H1 (cell line): ENCODE measurements at regions not wholly inside any gene's neighbourhood (a gene's known extent, or its start where the extent isn't known, plus 50 kb on each side); places are given as distances from the start of the nearest gene placed in this dataset.
"Not testable (repeated sequence)": the region's sequence is repeated elsewhere in the genome, so short reads cannot be mapped to it uniquely, and the experiment has no call there.

Experiments
- CTCF ChIA-PET: fragments of 300-600 bp; sonication (Branson Sonifier 250); formaldehyde crosslinking; loops from one replicate; lab custom pipeline; 2021; ENCODE audit not compliant: partially characterized antibody; lab: Charles Lee
- POLR2A ChIA-PET: fragments of 300-600 bp; sonication (Branson Sonifier 250); formaldehyde crosslinking; loops from one replicate; lab custom pipeline; 2021; ENCODE audit warnings: inconsistent platforms; ENCODE audit not compliant: partially characterized antibody; lab: Charles Lee
- DNase-seq, 2 experiments: peaks; one replicate each; pipeline versions ENCODE4 v3.0.0 to v3.0.0-alpha.2; 2010 to 2022; ENCODE audit warnings: low spot score in 2 of 2, low read depth in 1 of 2, mixed read lengths in 1 of 2
- FAIRE-seq: peaks from 2 replicates; lab custom pipeline; 2011; peaks lifted over from hg19 to GRCh38; lab: Jason Lieb, UNC
- H2AFZ ChIP-seq: 2 replicates; pipeline ENCODE4 v1.8.1; 2012; ENCODE audit warnings: low read length, inconsistent platforms
- H2AK5ac ChIP-seq: 2 replicates; pipeline ENCODE4 v1.6.1; 2013; ENCODE audit warnings: low read depth, low read length
- H2BK120ac ChIP-seq: replicated peaks from 2 replicates; pipeline ENCODE3; 2013; ENCODE audit warnings: low read depth, low read length, inconsistent platforms
- H2BK12ac ChIP-seq: 2 replicates; pipeline ENCODE4 v1.6.1; 2013; ENCODE audit warnings: low read depth, low read length
- H2BK15ac ChIP-seq: 2 replicates; pipeline ENCODE4 v1.6.1; 2013; ENCODE audit warnings: low read length
- H2BK20ac ChIP-seq: 2 replicates; pipeline ENCODE4 v1.6.1; 2013; ENCODE audit warnings: low read length
- H2BK5ac ChIP-seq: 2 replicates; pipeline ENCODE4 v1.6.1; 2013; ENCODE audit warnings: low read depth, low read length
- H3K14ac ChIP-seq: 2 replicates; pipeline ENCODE4 v1.6.1; 2013; ENCODE audit warnings: inconsistent platforms; ENCODE audit not compliant: insufficient read length
- H3K18ac ChIP-seq: 2 replicates; pipeline ENCODE4 v1.6.1; 2013; ENCODE audit warnings: low read length; ENCODE audit errors: extremely low read depth
- H3K23ac ChIP-seq: 2 replicates; pipeline ENCODE4 v1.6.1; 2013; ENCODE audit warnings: inconsistent platforms; ENCODE audit not compliant: insufficient read length
- H3K23me2 ChIP-seq: 2 replicates; pipeline ENCODE4 v1.6.1; 2013; ENCODE audit warnings: low read depth, low read length
- H3K27ac ChIP-seq: 2 replicates; pipeline ENCODE4 v1.6.1; 2011; ENCODE audit warnings: low read depth, low read length, inconsistent platforms
- H3K27me3 ChIP-seq, 4 experiments: replicated peaks in 1 of 4; 1 replicate in 1 of 4; 2 replicates in 3 of 4; pipeline versions ENCODE4 v1.6.1 to v1.8.1; 2011 to 2013; ENCODE audit warnings: low read length in 3 of 4, mild to moderate bottlenecking in 3 of 4, inconsistent platforms in 2 of 4, mixed read lengths in 2 of 4, moderate library complexity in 1 of 4; ENCODE audit not compliant: control insufficient read depth in 3 of 4, insufficient read depth in 3 of 4; ENCODE audit errors: extremely low read depth in 1 of 4
- H3K36me3 ChIP-seq, 4 experiments: 2 replicates each; pipeline versions ENCODE4 v1.6.1 to v1.8.1; 2011 to 2013; ENCODE audit warnings: mild to moderate bottlenecking in 4 of 4, low read length in 3 of 4, moderate library complexity in 2 of 4, control low read depth in 1 of 4, inconsistent platforms in 1 of 4; ENCODE audit not compliant: insufficient read depth in 4 of 4, control insufficient read depth in 2 of 4
- H3K4ac ChIP-seq: replicated peaks from 2 replicates; pipeline ENCODE3; 2013; ENCODE audit warnings: low read length, low read depth, mixed read lengths, inconsistent platforms; ENCODE audit not compliant: insufficient read length
- H3K4me1 ChIP-seq, 4 experiments: replicated peaks in 1 of 4; 1 replicate in 1 of 4; 2 replicates in 3 of 4; pipeline versions ENCODE4 v1.6.1 to v1.8.1; 2011 to 2013; ENCODE audit warnings: low read length in 3 of 4, inconsistent platforms in 2 of 4, mixed read lengths in 1 of 4; ENCODE audit not compliant: insufficient read depth in 4 of 4, control insufficient read depth in 3 of 4
- H3K4me2 ChIP-seq, 2 experiments: 2 replicates each; pipeline versions ENCODE4 v1.6.1 to v1.8.1; 2011 to 2013; ENCODE audit warnings: low read depth in 2 of 2, low read length in 2 of 2, control low read depth in 1 of 2, inconsistent platforms in 1 of 2, mild to moderate bottlenecking in 1 of 2; ENCODE audit not compliant: insufficient read depth in 1 of 2
- H3K4me3 ChIP-seq, 4 experiments: fragments of 200-600, 300-600 bp in 1 of 4; sonication (generic), shearing (Covaris generic), sonication (Bioruptor Twin) in 1 of 4; 2 replicates each; pipeline versions ENCODE4 v1.5.1 to v1.8.1; 2011 to 2016; ENCODE audit warnings: low read length in 4 of 4, low read depth in 3 of 4, control low read depth in 2 of 4, inconsistent platforms in 2 of 4, mild to moderate bottlenecking in 2 of 4, mixed read lengths in 1 of 4, moderate library complexity in 1 of 4; ENCODE audit not compliant: insufficient read depth in 2 of 4; ENCODE audit errors: extremely low read depth in 1 of 4
- H3K56ac ChIP-seq: replicated peaks from 2 replicates; pipeline ENCODE3; 2013; ENCODE audit warnings: low read depth, mild to moderate bottlenecking, mixed read lengths, low read length, inconsistent platforms; ENCODE audit not compliant: insufficient read length
- H3K79me1 ChIP-seq: 2 replicates; pipeline ENCODE4 v1.6.1; 2013; ENCODE audit warnings: low read depth, low read length, control low read depth
- H3K79me2 ChIP-seq, 2 experiments: 2 replicates each; pipeline versions ENCODE4 v1.6.1 to v1.8.1; 2012 to 2013; ENCODE audit warnings: low read length in 2 of 2, mild to moderate bottlenecking in 2 of 2, inconsistent platforms in 1 of 2; ENCODE audit not compliant: insufficient read depth in 2 of 2, control insufficient read depth in 1 of 2
- H3K9ac ChIP-seq, 4 experiments: replicated peaks in 1 of 4; 1 replicate in 1 of 4; 2 replicates in 3 of 4; pipeline versions ENCODE4 v1.6.1 to v1.8.1; 2011 to 2013; ENCODE audit warnings: low read depth in 3 of 4, low read length in 3 of 4, control low read depth in 2 of 4, mild to moderate bottlenecking in 2 of 4, moderate library complexity in 2 of 4, inconsistent platforms in 1 of 4; ENCODE audit errors: extremely low read depth in 1 of 4
- H3K9me3 ChIP-seq, 2 experiments: 2 replicates each; pipeline versions ENCODE4 v1.6.1 to v1.8.1; 2012 to 2013; ENCODE audit warnings: mild to moderate bottlenecking in 2 of 2, moderate library complexity in 2 of 2, control low read depth in 1 of 2, inconsistent platforms in 1 of 2, low read depth in 1 of 2, low read length in 1 of 2, mixed read lengths in 1 of 2; ENCODE audit not compliant: insufficient read depth in 2 of 2
- H4K20me1 ChIP-seq, 2 experiments: replicated peaks in 1 of 2; 2 replicates each; pipeline versions ENCODE3 to v1.8.1; 2011 to 2013; ENCODE audit warnings: inconsistent platforms in 2 of 2, low read length in 2 of 2, mild to moderate bottlenecking in 1 of 2; ENCODE audit not compliant: insufficient read depth in 2 of 2, control insufficient read depth in 1 of 2
- H4K5ac ChIP-seq: 2 replicates; pipeline ENCODE4 v1.6.1; 2013; ENCODE audit warnings: low read length, low read depth, mixed read lengths, inconsistent platforms; ENCODE audit not compliant: insufficient read length
- H4K8ac ChIP-seq: 2 replicates; pipeline ENCODE4 v1.8.0; 2013; ENCODE audit warnings: mild to moderate bottlenecking, moderate library complexity, low read length, inconsistent platforms; ENCODE audit not compliant: insufficient read depth; ENCODE audit errors: extremely low read depth
- H4K91ac ChIP-seq: replicated peaks from 2 replicates; pipeline ENCODE3; 2013; ENCODE audit warnings: low read length, mixed read lengths, inconsistent platforms; ENCODE audit not compliant: insufficient read length
- WGBS, 2 experiments: shearing (Covaris generic) in 1 of 2; methylation state at CpG; one replicate each; pipeline versions ENCODE4 v1.1.6 to v1.1.7; 2013 to 2015; ENCODE audit warnings: low lambda C conversion rate in 2 of 2, mixed read lengths in 2 of 2, inconsistent platforms in 1 of 2, low coverage in 1 of 2, missing lambda C conversion rate in 1 of 2; ENCODE audit not compliant: insufficient replicate concordance in 2 of 2, insufficient coverage in 1 of 2, insufficient read length in 1 of 2; ENCODE audit errors: extremely low coverage in 1 of 2, missing lambda C conversion rate in 1 of 2; 5-methylcytosine and 5-hydroxymethylcytosine counted together

- H2AFZ ChIP-seq, H3K4me3 ChIP-seq, H4K5ac ChIP-seq, DNase-seq, H3K4ac ChIP-seq, H3K36me3 ChIP-seq, H3K23me2 ChIP-seq, H2BK12ac ChIP-seq, H4K91ac ChIP-seq, H3K79me2 ChIP-seq, FAIRE-seq, H3K18ac ChIP-seq, H4K20me1 ChIP-seq, H3K9ac ChIP-seq, H3K23ac ChIP-seq, H3K4me2 ChIP-seq, POLR2A ChIA-PET, CTCF ChIA-PET, H2BK15ac ChIP-seq, H2BK120ac ChIP-seq, H3K27me3 ChIP-seq, H2BK5ac ChIP-seq, H3K27ac ChIP-seq, H3K4me1 ChIP-seq, H4K8ac ChIP-seq, H2BK20ac ChIP-seq, H3K79me1 ChIP-seq, H3K14ac ChIP-seq, H2AK5ac ChIP-seq, H3K56ac ChIP-seq: not testable (repeated sequence)
- H3K9me3 ChIP-seq: peaks cover 15 to 21% of the 10 kb centered on the region in 2 experiments; a peak in 3 of 4 replicates
- 96% methylated on average over 3 of the region's 3 CpGs; no CpG with 5 or more reads in 1 of the 2 experiments for whole genome bisulfite sequencing, 2 experiments
Observed at GRCh38 chr4:131683314-131683713, 1465.8 kb upstream of the PCDH10 start.
